ENCODE measurements at regions not wholly inside any gene's neighbourhood (a gene's known extent, or its start where the extent isn't known, plus 50 kb on each side); places are given as distances from the start of the nearest gene placed in this dataset.
"Not testable (repeated sequence)": the region's sequence is repeated elsewhere in the genome, so short reads cannot be mapped to it uniquely, and the experiment has no call there.

DNA sequence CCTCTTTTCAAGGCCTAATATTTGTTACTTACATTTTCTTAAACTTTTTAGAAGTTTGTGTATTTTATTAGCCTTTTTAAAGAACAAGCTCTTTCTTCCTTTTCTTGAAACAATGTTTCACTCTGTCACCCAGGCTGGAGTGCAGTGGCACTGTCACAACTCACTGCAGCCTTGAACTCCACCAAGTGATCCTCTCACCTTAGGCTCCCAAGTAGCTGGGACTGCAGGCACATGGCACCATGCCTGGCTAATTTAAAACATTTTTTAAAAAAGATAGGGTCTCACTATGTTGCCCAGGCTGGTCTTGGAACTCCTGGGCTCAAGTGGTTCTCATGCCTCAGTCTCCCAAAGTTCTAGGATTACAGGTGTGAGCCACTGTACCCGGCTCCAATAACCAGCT, 192.2 kb upstream of the SPRY2 start:
- DNase-seq (ENCODE audit: low read depth) = no peak

DNA sequence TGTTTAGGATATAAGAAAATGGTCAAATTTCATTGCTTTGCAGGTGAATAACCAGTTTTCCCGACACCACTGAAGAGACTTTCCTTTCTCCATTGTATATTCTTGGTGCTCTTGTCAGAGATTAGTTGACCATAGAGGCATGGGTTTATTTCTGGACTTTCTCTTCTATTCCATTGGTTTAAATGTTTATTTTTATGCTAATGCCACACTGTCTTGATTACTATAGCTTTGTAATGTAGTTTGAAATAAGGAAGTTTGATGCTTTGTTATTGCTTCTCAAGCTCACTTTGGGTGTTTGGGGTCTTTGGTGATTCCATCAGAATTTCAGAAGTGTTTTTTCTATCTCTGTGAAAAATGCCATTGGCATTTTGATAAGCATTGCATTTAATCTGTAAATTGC, 190.0 kb upstream of the SPRY2 start:
- DNase-seq (ENCODE audit: low read depth) = no peak

DNA sequence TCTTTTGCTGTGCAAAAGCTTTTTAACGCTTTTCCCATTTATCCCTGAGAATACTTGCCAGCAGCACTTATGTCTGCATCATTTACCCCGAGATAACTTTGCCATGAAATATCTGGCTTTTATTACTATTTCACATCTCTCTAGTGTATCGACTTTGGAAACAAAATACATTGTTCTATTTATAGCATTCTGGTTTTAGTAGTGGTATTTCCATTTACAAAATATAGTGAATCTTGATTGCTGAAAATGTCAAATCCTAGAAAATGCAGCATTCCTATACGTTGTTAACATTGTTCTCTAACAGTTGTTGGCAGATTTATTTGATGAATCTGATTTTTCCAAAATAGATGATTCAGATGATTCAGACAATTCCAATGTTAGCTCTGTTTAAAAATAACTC, 189.3 kb upstream of the SPRY2 start:
- no peak for DNase-seq (ENCODE audit: low read depth)

DNA sequence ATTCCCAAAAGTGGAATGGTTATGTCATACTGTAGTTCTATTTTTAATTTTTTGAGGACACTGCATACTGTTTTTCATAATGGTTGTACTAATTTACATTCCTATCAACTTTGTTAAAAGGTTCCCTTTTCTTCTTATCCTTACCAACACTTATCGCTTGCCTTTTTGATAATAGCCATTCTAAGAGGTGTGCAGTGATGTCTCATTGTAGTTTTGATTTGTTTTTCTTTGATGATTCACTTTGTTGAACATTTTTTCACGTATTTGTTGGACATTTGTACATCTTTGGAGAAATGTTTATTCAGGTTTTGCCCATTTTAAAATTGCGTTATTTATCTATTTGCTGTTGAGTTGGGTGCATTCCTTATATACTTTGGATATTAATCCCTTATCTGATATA, 188.8 kb upstream of the SPRY2 start:
- no peak for DNase-seq (ENCODE audit: low read depth)

DNA sequence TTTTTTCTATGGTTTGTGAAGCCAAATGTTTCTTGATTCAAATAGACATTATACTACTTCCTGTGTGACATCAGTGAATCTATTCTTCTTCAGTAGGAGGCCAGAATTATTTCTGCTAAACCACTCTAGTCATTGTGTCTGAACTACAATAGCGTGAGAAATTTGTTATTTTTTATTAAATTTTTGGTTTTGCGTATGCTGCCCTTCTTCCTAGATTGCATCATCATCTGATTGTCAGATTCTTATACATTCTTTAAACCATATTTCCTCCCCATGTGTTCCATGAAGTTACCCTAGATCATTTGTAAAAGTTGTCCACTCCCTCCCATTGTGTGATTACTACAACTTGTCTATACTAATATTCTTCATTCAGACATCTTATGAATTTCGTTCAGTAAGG, 187.8 kb upstream of the SPRY2 start:
- DNase-seq (ENCODE audit: low read depth) = no peak

DNA sequence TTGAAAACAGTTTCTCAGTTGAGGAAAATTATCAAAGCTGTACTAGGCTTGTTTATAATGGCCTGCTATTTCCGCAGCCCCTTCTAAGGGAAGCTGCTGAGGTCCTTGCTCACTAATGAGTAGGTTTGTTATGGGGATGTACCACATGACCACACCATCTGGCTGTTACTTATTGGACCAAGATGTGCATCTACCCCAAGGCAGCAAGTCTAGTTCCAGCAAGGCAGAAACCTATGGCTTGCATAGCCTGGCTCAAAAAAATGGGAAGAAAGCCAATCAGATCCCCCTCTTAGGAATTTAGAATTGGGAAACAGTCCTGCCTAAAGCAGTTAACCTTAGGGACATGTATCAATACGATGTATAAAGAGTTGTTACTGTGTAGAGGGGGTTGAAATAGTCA, 186.5 kb upstream of the SPRY2 start:
- DNase-seq (ENCODE audit: low read depth) = no peak

DNA sequence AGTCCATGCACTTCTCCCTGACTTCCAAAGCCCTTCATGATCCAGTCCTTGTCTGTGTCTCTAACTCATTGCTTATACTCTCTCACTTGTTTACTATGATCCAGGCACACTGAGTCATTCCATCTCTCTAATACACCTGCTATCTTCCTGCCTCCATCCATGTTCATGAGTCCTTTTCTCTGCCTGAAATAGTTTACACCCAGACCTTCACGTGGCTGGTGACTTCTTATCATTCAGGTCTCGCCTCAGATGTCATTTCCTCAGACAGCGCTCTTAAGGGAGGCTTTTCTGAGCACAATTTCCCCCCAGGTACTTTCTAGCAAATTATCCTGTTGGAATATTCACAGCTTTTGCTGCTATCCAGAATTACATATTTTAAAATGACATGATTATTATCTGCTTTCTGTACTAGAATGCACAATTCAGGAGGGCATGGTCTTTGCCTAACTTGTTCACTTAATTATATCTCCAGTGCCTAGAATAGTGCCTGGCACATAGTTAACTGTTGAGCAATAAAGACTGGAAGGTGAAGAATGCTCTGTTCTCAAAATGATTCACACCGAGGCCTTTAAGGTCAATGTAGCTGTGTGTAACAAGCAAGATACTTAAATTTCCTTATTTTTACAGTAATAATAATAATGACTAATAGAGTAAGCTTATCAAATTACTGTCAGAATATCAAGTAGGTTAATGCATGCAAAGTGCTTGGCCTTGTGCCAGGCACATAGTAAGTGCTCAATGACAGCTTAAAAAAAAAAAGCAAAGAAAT, 183.7 kb upstream of the SPRY2 start:
- DNase-seq (ENCODE audit: low read depth) = no peak

DNA sequence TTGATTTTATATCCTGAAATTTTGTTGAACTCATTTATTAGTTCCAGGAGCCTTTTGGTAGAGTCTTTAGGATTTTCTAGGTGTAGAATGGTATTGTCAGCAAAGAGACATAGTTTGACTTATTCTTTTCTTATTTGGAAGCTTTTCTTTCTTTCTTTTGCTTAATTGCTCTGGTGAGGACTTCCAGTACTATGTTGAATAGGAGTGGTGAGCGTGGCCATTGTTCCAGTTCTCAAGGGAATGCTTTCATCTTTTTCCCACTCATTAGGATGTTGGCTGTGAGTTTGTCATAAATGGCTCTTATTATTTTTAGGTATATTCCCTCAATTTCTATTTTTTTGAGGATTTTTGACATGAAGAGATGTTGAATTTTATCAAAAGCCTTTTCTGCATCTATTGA, 182.2 kb upstream of the SPRY2 start:
- no peak for DNase-seq (ENCODE audit: low read depth)

DNA sequence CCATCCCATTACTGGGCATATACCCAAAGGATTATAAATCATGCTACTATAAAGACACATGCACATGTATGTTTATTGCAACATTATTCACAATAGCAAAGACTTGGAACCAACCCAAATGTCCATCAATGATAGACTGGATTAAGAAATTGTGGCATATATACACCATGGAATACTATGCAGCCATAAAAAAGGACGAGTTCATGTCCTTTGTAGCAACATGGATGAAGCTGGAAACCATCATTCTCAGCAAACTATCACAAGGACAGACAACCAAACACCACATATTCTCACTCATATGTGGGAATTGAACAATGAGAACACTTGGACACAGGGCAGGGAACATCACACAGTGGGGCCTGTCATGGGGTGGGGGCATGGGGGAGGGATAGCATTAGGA, 181.5 kb upstream of the SPRY2 start:
- not testable (repeated sequence) for DNase-seq (ENCODE audit: low read depth)

DNA sequence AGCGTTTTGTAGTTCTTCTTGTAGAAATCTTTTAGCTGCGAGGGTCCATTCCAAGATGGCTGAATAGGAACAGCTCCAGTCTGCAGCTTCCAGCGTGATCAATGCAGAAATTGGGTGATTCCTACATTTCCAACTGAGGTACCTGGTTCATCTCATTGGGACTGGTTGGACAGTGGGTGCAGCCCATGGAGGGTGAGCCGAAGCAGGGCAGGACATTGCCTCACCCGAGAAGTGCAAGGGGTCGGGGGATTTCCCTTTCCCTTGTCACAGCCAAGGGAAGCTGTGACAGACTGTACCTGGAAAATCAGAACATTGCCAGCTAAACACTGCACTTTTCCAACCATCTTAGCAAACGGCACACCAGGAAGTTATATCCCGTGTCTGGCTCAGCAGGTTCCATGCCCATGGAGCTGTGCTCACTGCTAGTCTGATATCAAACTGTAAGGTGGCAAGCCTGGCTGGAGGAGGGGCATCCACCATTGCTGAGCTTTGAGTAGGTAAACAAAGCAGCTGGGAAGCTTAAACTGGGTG, 176.0 kb upstream of the SPRY2 start:
- no peak for DNase-seq (ENCODE audit: low read depth)

DNA sequence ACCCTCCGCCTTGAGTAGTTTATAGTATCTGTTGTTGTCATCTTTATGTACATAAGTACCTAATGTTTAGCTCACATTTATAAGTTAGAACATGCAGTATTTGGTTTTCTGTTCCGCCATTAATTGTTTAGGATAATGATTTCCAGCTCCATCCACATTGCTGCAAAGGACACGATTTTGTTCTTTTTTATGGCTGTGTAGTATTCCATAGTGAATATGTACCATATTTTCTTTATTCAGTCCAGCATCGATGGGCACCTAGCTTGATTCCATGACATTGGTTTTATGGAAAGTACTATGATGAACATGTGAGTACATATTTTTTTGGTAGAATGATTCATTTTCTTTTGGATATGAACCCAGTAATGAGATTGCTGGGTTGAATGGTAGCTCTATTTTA, 174.4 kb upstream of the SPRY2 start:
- no peak for DNase-seq (ENCODE audit: low read depth)

DNA sequence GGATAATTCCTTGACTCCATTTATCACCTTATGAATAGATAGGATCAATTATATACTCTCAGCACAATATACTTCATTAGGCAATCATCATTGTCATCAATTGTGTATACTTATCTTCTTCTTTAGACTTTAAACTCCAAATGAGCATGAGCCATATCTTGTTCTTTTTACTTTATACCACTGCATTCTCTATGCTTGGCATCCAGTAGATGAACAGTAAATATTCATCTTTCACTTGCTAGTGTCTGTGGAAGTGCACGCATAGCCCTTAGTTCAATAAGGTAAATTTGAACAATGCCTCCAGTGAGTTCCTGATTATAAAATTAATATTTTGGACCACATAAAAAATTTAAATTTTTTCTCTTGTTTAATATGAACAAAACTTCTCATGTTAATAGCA, 172.3 kb upstream of the SPRY2 start:
- DNase-seq (ENCODE audit: low read depth) = no peak

DNA sequence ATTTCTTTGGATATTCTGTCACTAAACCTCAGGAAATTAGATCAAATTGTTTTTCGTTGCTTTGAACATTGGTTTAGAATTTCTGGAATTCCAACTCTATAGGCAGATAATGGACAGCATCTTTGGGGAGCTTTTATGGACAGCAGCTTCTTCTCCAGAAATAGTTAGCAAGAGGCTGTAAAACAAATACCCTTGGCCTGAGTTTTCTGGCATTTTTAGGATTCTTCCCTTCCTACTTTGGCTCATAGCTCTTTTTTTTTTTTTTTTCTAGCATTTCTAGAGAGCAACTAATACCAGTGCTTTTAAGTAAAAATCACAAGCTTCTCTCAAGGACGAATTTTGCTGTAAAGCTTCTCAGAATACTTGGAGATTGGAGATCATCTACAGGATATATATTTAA, 169.8 kb upstream of the SPRY2 start:
- DNase-seq (ENCODE audit: low read depth) = no peak

DNA sequence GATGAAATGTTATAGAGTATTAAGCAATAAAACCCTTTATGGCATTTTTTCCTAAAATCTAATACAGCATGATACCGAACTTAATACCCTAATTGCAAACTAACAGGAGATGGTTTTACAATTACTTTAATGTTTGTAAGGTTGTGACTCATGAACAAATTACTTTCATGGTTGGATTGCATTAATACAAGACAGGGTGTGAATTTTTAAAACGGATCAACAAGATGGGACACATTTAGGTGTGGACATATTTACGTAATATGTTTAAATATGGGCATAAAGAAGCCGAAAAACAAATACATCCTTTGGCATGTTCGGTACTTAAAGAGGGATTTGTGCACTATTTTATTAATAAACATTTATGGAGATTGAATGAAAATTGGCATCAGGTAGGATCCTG, 168.3 kb upstream of the SPRY2 start:
- no peak for DNase-seq (ENCODE audit: low read depth)

DNA sequence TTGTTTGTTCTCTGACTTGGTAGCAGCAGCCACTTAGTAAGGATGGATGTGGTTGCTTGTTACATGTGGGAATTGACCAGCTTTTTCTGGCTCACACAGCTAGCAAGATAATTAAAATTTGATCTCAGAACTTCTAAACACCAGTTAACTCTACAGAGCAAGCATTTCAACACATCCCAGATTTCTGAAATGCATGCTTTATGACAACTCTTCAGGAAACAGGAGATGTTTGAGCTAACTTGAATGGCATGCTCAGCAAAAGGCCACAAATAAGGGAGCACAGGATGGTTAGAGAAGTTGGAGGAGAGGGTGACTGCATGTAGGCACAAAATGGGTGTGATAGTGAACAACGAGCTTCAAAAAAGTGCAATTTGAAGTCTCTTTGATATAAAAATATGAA, 167.1 kb upstream of the SPRY2 start:
- DNase-seq (ENCODE audit: low read depth) = no peak

DNA sequence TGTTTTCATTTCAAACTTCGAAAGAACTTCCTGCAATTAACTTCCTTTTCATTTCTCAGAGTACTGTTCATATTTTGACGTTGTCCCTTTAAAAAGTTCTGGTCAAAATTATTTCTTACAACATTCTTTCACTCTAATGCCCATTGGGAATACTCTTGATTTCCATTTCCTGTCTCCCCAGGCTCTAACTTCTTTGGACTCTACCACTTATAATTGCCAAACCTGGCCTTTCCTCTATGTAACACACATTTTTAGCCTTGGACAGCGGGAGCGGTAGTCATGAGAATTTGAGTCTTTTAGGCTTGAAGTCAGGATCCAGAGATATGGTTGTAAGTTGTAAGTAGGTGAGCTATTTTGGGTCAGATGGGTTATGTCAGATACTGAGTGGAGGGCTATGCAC, 163.5 kb upstream of the SPRY2 start:
- DNase-seq (ENCODE audit: low read depth) = no peak

DNA sequence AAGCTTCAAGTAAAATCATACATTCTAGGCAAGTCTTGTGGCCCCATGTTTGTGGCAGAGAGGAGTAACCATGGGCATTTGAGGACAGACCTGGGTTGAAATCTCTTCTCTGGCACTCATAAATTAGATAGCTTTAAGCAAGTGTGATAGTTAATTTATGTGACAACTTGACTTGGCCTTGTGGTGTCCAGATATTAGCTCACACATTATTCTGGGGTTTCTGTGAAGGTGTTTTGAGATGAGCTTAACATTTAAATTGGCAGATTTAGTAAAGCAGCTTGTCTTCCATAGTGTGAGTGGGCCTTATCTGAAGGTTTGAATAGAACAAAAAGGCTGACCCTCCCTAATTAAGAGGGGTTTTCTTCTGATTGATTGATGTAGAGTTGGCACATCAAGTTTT, 161.4 kb upstream of the SPRY2 start:
- DNase-seq (ENCODE audit: low read depth) = no peak

DNA sequence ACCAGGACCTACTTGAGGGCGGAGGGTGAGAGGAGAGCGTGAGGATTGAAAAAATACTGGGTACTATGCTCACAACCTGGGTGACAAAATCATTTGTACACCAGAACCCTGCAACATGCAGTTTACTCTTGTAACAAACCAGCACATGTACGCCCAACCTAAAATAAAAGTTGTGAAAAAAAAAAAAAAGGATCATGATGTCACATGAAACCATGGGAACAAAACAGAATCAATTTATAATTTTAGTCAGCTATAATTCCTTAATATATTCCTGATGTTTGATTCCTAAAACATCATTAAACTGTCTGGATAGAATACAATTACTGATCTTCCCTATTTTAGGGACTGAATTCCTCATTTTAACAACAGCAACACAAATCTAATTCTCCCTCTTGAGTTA, 160.6 kb upstream of the SPRY2 start:
- DNase-seq (ENCODE audit: low read depth) = no peak

DNA sequence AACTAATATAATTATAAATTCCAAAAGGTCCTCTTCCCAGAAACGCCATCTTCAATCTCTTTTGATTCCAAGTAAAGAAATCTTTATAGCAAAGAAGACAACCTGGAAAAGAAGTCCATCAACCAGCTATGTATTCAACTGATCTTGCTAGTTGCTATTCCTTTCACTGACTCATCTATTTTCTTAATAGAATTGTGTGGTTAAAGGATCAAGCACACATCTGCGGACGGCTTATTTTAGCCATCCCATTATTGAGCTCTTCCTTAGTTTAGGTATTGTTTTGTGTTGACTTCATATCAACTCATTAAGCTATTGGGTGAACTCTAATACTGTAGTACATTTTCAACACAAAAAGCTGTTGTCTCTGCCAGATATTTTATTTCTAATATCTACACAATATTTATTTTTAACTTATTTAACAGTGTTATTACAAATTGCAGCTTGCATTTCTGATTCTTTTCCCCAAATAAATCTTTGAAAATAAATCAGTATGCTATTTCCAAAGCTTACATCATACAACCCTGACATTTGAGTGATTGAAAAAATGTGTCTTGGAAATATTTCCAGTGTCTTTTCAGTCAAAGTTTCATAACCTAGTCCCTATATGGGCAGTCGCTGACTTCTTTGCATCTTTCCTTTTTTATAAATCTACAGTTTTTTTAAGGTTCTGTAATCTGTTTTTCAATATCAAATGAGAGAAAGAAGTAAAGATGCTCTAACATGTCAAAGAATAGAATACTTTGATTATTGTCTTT, 158.8 kb upstream of the SPRY2 start:
- no peak for DNase-seq (ENCODE audit: low read depth)

DNA sequence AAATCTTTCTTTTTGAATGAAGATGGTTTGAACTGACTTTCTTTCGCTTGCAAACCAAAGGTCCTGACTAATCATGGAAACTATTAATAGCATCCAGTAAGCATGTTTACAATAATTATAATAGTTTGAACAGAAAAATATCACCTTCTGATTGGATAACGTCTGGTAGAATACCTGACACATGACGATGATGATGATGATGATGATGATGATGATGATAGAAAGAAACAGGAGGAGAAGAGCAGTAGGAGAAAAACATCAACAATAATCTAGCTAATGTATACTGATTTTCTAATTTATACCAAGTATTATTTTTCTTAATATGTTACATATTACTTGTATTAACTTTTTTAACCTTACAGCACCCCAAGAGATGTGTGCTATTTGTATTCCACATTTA, 157.5 kb upstream of the SPRY2 start:
- DNase-seq (ENCODE audit: low read depth) = no peak

DNA sequence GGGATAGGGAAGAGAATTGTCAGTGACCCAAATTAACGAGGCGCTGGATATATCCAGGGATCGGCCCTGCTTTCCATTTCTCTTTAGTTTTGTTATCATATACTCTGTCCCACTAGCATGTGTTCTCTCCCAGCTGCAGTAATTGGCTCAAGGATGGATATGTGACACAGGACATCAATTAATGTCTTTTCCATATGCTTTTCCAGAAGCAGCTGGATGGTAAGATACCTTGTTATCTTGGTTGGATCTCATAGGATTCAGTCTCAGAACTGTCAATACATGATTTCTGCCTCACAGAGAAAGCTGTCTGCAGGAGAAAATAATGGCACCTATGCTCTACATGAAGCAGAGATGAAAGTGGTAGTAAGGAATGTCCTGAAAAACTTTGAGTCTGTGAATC, 157.1 kb upstream of the SPRY2 start:
- no peak for DNase-seq (ENCODE audit: low read depth)

DNA sequence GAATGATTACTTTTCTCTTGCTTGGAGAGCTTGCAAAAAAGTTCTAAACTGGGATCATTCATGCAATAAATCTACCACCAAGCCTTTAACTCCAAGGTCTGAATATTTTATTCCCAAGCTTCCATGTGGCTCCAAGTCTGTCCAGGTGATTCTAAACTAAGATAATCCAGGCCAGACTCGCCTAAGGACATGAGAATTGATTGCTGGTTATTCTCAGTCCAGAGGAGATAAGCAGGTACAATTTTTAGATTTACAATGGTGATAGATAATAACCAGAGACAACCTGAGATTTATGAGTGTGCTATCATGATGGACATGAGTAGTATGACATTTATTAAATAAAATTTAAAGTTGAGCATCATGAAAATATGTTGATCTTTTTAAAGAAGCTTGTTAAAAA, 156.5 kb upstream of the SPRY2 start:
- no peak for DNase-seq (ENCODE audit: low read depth)

DNA sequence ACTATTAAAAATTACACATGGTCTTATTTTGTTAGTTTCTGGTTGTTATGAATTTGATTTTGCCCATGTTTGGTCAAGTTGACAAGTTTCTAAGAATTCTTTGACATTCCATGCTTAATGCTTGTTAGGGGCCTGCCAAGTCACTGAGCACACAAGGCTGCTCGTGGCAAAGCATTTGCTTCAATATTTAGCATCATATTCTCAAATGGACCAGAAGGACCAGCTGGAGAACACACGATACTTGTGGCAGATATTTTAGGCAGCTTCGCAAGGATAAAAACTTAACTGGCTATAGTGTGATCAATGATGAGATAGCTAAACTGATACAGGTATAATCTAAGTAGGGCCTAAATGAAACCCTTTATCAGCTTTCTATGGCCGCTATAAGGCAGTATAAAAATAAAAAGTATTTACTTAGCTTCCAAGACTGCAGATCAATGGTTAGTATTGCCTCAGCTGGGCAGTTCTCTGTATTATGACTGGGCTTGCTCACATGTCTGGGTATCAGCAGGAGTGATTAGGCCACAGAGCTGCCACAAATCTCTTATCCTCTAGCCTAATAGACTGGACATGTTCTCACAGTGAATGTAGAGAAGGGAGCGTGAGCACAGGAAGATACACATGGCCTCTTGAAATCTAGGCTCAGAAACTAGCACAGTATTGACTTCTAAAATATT, 155.9 kb upstream of the SPRY2 start:
- no peak for DNase-seq (ENCODE audit: low read depth)
